Activated CD4-positive, alpha-beta T cell treated with anti-CD3 and anti-CD28 coated beads, Interleukin-2, Interleukin-4, amounts not matched to agents 100 ng/mL and 50 ng/mL, durations not matched to agents 16 hours and 8 hours (primary cell): ENCODE measurements at regions not wholly inside any gene's neighbourhood (a gene's known extent, or its start where the extent isn't known, plus 50 kb on each side); places are given as distances from the start of the nearest gene placed in this dataset.

Source experiments
- DNase-seq: peaks from one replicate; pipeline ENCODE4 v3.0.0-alpha.2; 2020; ENCODE audit warnings: low spot score

GRCh38 chr4:95672811-95673210 lies 124.0 kb upstream of the UNC5C start:
- no peak for DNase-seq

GRCh38 chr4:95660719-95661118 lies 111.9 kb upstream of the UNC5C start:
- DNase-seq = no peak

- no peak for DNase-seq
Observed at GRCh38 chr4:95651891-95652290, 103.1 kb upstream of the UNC5C start.

GRCh38 chr4:95644417-95644816 lies 95.6 kb upstream of the UNC5C start:
- DNase-seq = no peak

GRCh38 chr4:95643627-95644026 lies 94.9 kb upstream of the UNC5C start:
- no peak for DNase-seq

GRCh38 chr4:95641571-95641970 lies 92.8 kb upstream of the UNC5C start:
- no peak for DNase-seq

- DNase-seq = no peak
Observed at GRCh38 chr4:95640311-95640710, 91.5 kb upstream of the UNC5C start.

- DNase-seq = peak; percentile 1
Observed at GRCh38 chr4:95638920-95639501, 90.2 kb upstream of the UNC5C start.

- no peak for DNase-seq
Observed at GRCh38 chr4:95637043-95637600, 88.3 kb upstream of the UNC5C start.

GRCh38 chr4:95636061-95636460 lies 87.3 kb upstream of the UNC5C start:
- no peak for DNase-seq

- no peak for DNase-seq
Observed at GRCh38 chr4:95627709-95628108, 78.9 kb upstream of the UNC5C start.

- no peak for DNase-seq
Observed at GRCh38 chr4:95627024-95627605, 78.3 kb upstream of the UNC5C start.

- no peak for DNase-seq
Observed at GRCh38 chr4:95625020-95625419, 76.2 kb upstream of the UNC5C start.

GRCh38 chr4:95619525-95620443 lies 71.0 kb upstream of the UNC5C start:
- no peak for DNase-seq

GRCh38 chr4:95614684-95615205 lies 66.0 kb upstream of the UNC5C start:
- no peak for DNase-seq

- DNase-seq = no peak
Observed at GRCh38 chr4:95610061-95610569, 61.3 kb upstream of the UNC5C start.

GRCh38 chr4:95606739-95607138 lies 58.0 kb upstream of the UNC5C start:
- no peak for DNase-seq

- no peak for DNase-seq
Observed at GRCh38 chr4:95603393-95603792, 54.6 kb upstream of the UNC5C start.

- no peak for DNase-seq
Observed at GRCh38 chr4:95602872-95603271, 54.1 kb upstream of the UNC5C start.

GRCh38 chr4:95601356-95601755 lies 52.6 kb upstream of the UNC5C start:
- DNase-seq = no peak

GRCh38 chr4:95599777-95600400 lies 51.1 kb upstream of the UNC5C start:
- DNase-seq = peak; percentile 60
